H9 (cell line): ENCODE measurements at regions not wholly inside any gene's neighbourhood (a gene's known extent, or its start where the extent isn't known, plus 50 kb on each side); places are given as distances from the start of the nearest gene placed in this dataset.

Source experiments
- DNase-seq: peaks from one replicate; pipeline ENCODE4 v3.0.0-alpha.2; 2017
- H2AFZ ChIP-seq: one replicate; pipeline ENCODE4 v1.6.1; 2013; ENCODE audit warnings: mild to moderate bottlenecking, low read length, control low read depth, moderate library complexity
- H2AK5ac ChIP-seq: 2 replicates; pipeline ENCODE4 v1.6.1; 2013; ENCODE audit warnings: low read length, control low read depth, mixed read lengths; ENCODE audit not compliant: insufficient read length
- H2BK120ac ChIP-seq: one replicate; pipeline ENCODE4 v1.6.1; 2013; ENCODE audit warnings: low read depth, mild to moderate bottlenecking, low read length, control low read depth, inconsistent platforms; ENCODE audit not compliant: poor library complexity, severe bottlenecking
- H2BK12ac ChIP-seq: 2 replicates; pipeline ENCODE4 v1.6.1; 2013; ENCODE audit warnings: low read length, control low read depth, mixed read lengths, low read depth; ENCODE audit not compliant: insufficient read length
- H2BK15ac ChIP-seq: 2 replicates; pipeline ENCODE4 v1.6.1; 2013; ENCODE audit warnings: low read depth, low read length, control low read depth
- H2BK20ac ChIP-seq: one replicate; pipeline ENCODE4 v1.6.1; 2013; ENCODE audit warnings: low read depth, mild to moderate bottlenecking, low read length, control low read depth, inconsistent platforms; ENCODE audit not compliant: poor library complexity, severe bottlenecking
- H2BK5ac ChIP-seq: 2 replicates; pipeline ENCODE4 v1.6.1; 2013; ENCODE audit warnings: low read length, control low read depth, mixed read lengths; ENCODE audit not compliant: insufficient read length
- H3K14ac ChIP-seq: 2 replicates; pipeline ENCODE4 v1.6.1; 2013; ENCODE audit warnings: low read length, control low read depth; ENCODE audit not compliant: insufficient read depth
- H3K18ac ChIP-seq: 2 replicates; pipeline ENCODE4 v1.6.1; 2013; ENCODE audit warnings: low read depth, mild to moderate bottlenecking, mixed read lengths, low read length, control low read depth; ENCODE audit not compliant: insufficient read length
- H3K23ac ChIP-seq: 2 replicates; pipeline ENCODE4 v1.6.1; 2013; ENCODE audit warnings: low read length, control low read depth, mixed read lengths, low read depth; ENCODE audit not compliant: insufficient read length
- H3K23me2 ChIP-seq: 2 replicates; pipeline ENCODE4 v1.6.1; 2013; ENCODE audit warnings: low read depth, mild to moderate bottlenecking, mixed read lengths, low read length, control low read depth; ENCODE audit not compliant: insufficient read length, poor library complexity, severe bottlenecking
- H3K27ac ChIP-seq: 2 replicates; pipeline ENCODE4 v1.5.1; 2013; ENCODE audit warnings: low read length, control low read depth, mixed read lengths, low read depth; ENCODE audit not compliant: insufficient read length
- H3K27me3 ChIP-seq: 2 replicates; pipeline ENCODE4 v1.6.1; 2013; ENCODE audit warnings: low read length, control low read depth, inconsistent platforms; ENCODE audit not compliant: insufficient read depth
- H3K4ac ChIP-seq: 2 replicates; pipeline ENCODE4 v1.6.1; 2013; ENCODE audit warnings: low read depth, mild to moderate bottlenecking, control low read depth, inconsistent platforms, low read length, moderate library complexity
- H3K4me1 ChIP-seq: 2 replicates; pipeline ENCODE4 v1.6.1; 2013; ENCODE audit warnings: low read length, control low read depth, inconsistent platforms; ENCODE audit not compliant: insufficient read depth
- H3K4me2 ChIP-seq: 2 replicates; pipeline ENCODE4 v1.6.1; 2013; ENCODE audit warnings: low read length, control low read depth, mixed read lengths; ENCODE audit not compliant: insufficient read length, insufficient read depth
- H3K56ac ChIP-seq: 2 replicates; pipeline ENCODE4 v1.6.1; 2013; ENCODE audit warnings: low read depth, mild to moderate bottlenecking, mixed read lengths, low read length, control low read depth; ENCODE audit not compliant: insufficient read length
- H3K79me1 ChIP-seq: 2 replicates; pipeline ENCODE4 v1.6.1; 2013; ENCODE audit warnings: low read depth, mild to moderate bottlenecking, moderate library complexity, low read length, control low read depth, inconsistent platforms; ENCODE audit not compliant: insufficient read depth, poor library complexity, severe bottlenecking
- H3K79me2 ChIP-seq: 2 replicates; pipeline ENCODE4 v1.6.1; 2013; ENCODE audit warnings: low read length, control low read depth, inconsistent platforms; ENCODE audit not compliant: insufficient read depth
- H3K9ac ChIP-seq: 2 replicates; pipeline ENCODE4 v1.6.1; 2013; ENCODE audit warnings: low read length, control low read depth, mixed read lengths; ENCODE audit not compliant: insufficient read length; ENCODE audit errors: extremely low read depth
- H3K9me3 ChIP-seq: one replicate; pipeline ENCODE4 v1.6.1; 2013; ENCODE audit warnings: low read depth, low read length, inconsistent platforms; ENCODE audit not compliant: control insufficient read depth
- H3T11ph ChIP-seq: one replicate; pipeline ENCODE4 v1.6.1; 2013; ENCODE audit warnings: mild to moderate bottlenecking, low read length, control low read depth, inconsistent platforms
- H4K20me1 ChIP-seq: one replicate; pipeline ENCODE4 v1.6.1; 2013; ENCODE audit not compliant: control insufficient read depth, insufficient read length, insufficient read depth
- H4K5ac ChIP-seq: 2 replicates; pipeline ENCODE4 v1.6.1; 2013; ENCODE audit warnings: low read depth, mild to moderate bottlenecking, mixed read lengths, low read length, control low read depth; ENCODE audit not compliant: insufficient read length
- H4K8ac ChIP-seq: replicated peaks from 2 replicates; pipeline ENCODE4 v1.6.1; 2013; ENCODE audit warnings: low read length, control low read depth, mixed read lengths, low read depth; ENCODE audit not compliant: insufficient read length
- H4K91ac ChIP-seq: 2 replicates; pipeline ENCODE4 v1.6.1; 2013; ENCODE audit warnings: low read depth, mild to moderate bottlenecking, moderate library complexity, mixed read lengths, low read length, control low read depth; ENCODE audit not compliant: insufficient read length
- H3K27ac Mint-ChIP-seq, 3 experiments: 2 replicates in 2 of 3; 3 replicates in 1 of 3; pipeline ENCODE4 v1.8.0; 2020 to 2021; ENCODE audit warnings: mixed read lengths in 3 of 3, mild to moderate bottlenecking in 1 of 3, moderate library complexity in 1 of 3
- H3K27me3 Mint-ChIP-seq: 2 replicates; pipeline ENCODE4 v1.8.0; 2021; ENCODE audit warnings: low read depth, mild to moderate bottlenecking, moderate library complexity, mixed read lengths
- H3K36me3 Mint-ChIP-seq, 3 experiments: 2 replicates in 2 of 3; 3 replicates in 1 of 3; pipeline ENCODE4 v1.8.0; 2020 to 2021; ENCODE audit warnings: low read depth in 3 of 3, mixed read lengths in 3 of 3; ENCODE audit not compliant: insufficient read depth in 1 of 3
- H3K4me1 Mint-ChIP-seq, 2 experiments: 2 replicates each; pipeline ENCODE4 v1.8.0; 2020; ENCODE audit warnings: mixed read lengths in 2 of 2
- H3K4me3 Mint-ChIP-seq, 2 experiments: 2 replicates in 1 of 2; 3 replicates in 1 of 2; pipeline ENCODE4 v1.8.0; 2020 to 2021; ENCODE audit warnings: mild to moderate bottlenecking in 2 of 2, mixed read lengths in 2 of 2, moderate library complexity in 1 of 2
- H3K9me3 Mint-ChIP-seq, 2 experiments: 2 replicates in 1 of 2; 3 replicates in 1 of 2; pipeline ENCODE4 v1.8.0; 2020; ENCODE audit warnings: mild to moderate bottlenecking in 2 of 2, mixed read lengths in 2 of 2, moderate library complexity in 1 of 2
- CTCF ChIP-seq: fragments of 200-600 bp; sonication (generic); conservative IDR thresholded peaks from 3 replicates; pipeline ENCODE4 v1.8.0; 2021; ENCODE audit warnings: antibody characterized with exemption, mild to moderate bottlenecking
- WGBS: extraction: QIAGEN DNeasy Blood & Tissue Kit; methylation state at CpG from one replicate; pipeline ENCODE4 v1.1.7; 2013; ENCODE audit warnings: missing lambda C conversion rate, low lambda C conversion rate, mixed read lengths; ENCODE audit not compliant: insufficient read length; ENCODE audit errors: extremely low coverage; 5-methylcytosine and 5-hydroxymethylcytosine counted together

- no peak overlapping the region for H2BK120ac ChIP-seq
- Mint-ChIP-seq H3K4me3 (no peak overlapping the region), H3K27me3 (no peaks in the 10 kb centered on the region), H3K4me1 (no peaks in the 10 kb centered on the region), H3K36me3 (no peaks in the 10 kb centered on the region), H3K9me3 (no peaks in the 10 kb centered on the region), H3K27ac (no peak overlapping the region)
- no peaks in the 10 kb centered on the region for H3K79me1 ChIP-seq
- no peak overlapping the region for H4K91ac ChIP-seq
- no peak overlapping the region for H2AK5ac ChIP-seq
- H3K14ac ChIP-seq: no peak overlapping the region
- H2BK15ac ChIP-seq: no peak overlapping the region
- no peak overlapping the region for H2BK12ac ChIP-seq
- H4K20me1 ChIP-seq: no peaks in the 10 kb centered on the region
- H3K4me2 ChIP-seq: no peak overlapping the region
- H3K27ac ChIP-seq: no peak overlapping the region
- H3K4me1 ChIP-seq: no peaks in the 10 kb centered on the region
- H2BK20ac ChIP-seq: no peak overlapping the region
- H3K56ac ChIP-seq: no peak overlapping the region
- H3K23ac ChIP-seq: no peak overlapping the region
- no CpG with 5 or more reads among the region's 2 CpGs for WGBS
- no peak overlapping the region for H2BK5ac ChIP-seq
- H2AFZ ChIP-seq: no peak overlapping the region
- H4K5ac ChIP-seq: no peak overlapping the region
- no peaks in the 10 kb centered on the region for H3K9me3 ChIP-seq
- no peak overlapping the region for H3K4ac ChIP-seq
- no peak for TF ChIP-seq CTCF
- H3K18ac ChIP-seq: no peak overlapping the region
- no peaks in the 10 kb centered on the region for H3K27me3 ChIP-seq
- H3T11ph ChIP-seq: no peak overlapping the region
- H3K23me2 ChIP-seq: no peaks in the 10 kb centered on the region
- H3K79me2 ChIP-seq: no peaks in the 10 kb centered on the region
- no peak overlapping the region for H3K9ac ChIP-seq
- no peak for DNase-seq
- no peak overlapping the region for H4K8ac ChIP-seq
These were observed 379.2 kb upstream of the ADAMTS5 start for GRCh38 chr21:27346041-27346448.
